ENCODE measurements at regions not wholly inside any gene's neighbourhood (a gene's known extent, or its start where the extent isn't known, plus 50 kb on each side); places are given as distances from the start of the nearest gene placed in this dataset.

GRCh38 chr1:184858288-184858687, 103.6 kb upstream of the EDEM3 start:
- TF ChIP-seq CEBPB (IDR thresholded peaks at IDR 0.05; ENCODE audit: low read depth, low read length), result no peak
- TF ChIP-seq CREB1 (IDR thresholded peaks at IDR 0.05), result no peak
- TF ChIP-seq RBBP5 (IDR thresholded peaks at IDR 0.05; ENCODE audit: borderline replicate concordance, low read depth, low read length), result no peak
- no peak for TF ChIP-seq TAF1 (IDR thresholded peaks at IDR 0.05; ENCODE audit: low read depth, low read length)
- no peak for TF ChIP-seq MAX (IDR thresholded peaks at IDR 0.05)
- no peak for TF ChIP-seq EZH2 (IDR thresholded peaks at IDR 0.05; ENCODE audit: low read depth, low read length, severe bottlenecking)
- TF ChIP-seq SP2 (IDR thresholded peaks at IDR 0.05; ENCODE audit: low read length), result no peak
- TF ChIP-seq RNF2 (IDR thresholded peaks at IDR 0.05; ENCODE audit: borderline replicate concordance, low read depth, low read length, missing control alignments, poor library complexity, severe bottlenecking), result no peak
- no peak for TF ChIP-seq POLR2AphosphoS5 (IDR thresholded peaks at IDR 0.05; ENCODE audit: low read depth, low read length)
